GM23338 (cell line): ENCODE measurements at regions not wholly inside any gene's neighbourhood (a gene's known extent, or its start where the extent isn't known, plus 50 kb on each side); places are given as distances from the start of the nearest gene placed in this dataset.

ENCODE experiments used
- ATAC-seq: fragments of 200-7000 bp; cut with Tn5 transposase; 3 replicates; pipeline ENCODE4 v1.9.1; 2020
- DNase-seq: peaks from one replicate; pipeline ENCODE4 v3.0.0-alpha.2; 2015; ENCODE audit warnings: low spot score
- H2AFZ ChIP-seq: fragments of 200-600 bp; sonication (generic); 2 replicates; pipeline ENCODE4 v1.8.0; 2016; ENCODE audit warnings: antibody characterized with exemption, mild to moderate bottlenecking, moderate library complexity
- H3F3A ChIP-seq: fragments of 200-600 bp; sonication (generic); replicated peaks from 2 replicates; pipeline ENCODE4 v1.8.0; 2017; ENCODE audit warnings: antibody characterized with exemption, mixed run types, low read depth
- H3K27ac ChIP-seq: fragments of 200-600 bp; sonication (generic); 2 replicates; pipeline ENCODE4 v1.6.1; 2016; ENCODE audit warnings: low read depth
- H3K27me3 ChIP-seq: fragments of 200-600 bp; sonication (generic); 2 replicates; pipeline ENCODE4 v1.8.0; 2016; ENCODE audit warnings: mild to moderate bottlenecking, mixed run types, moderate library complexity; ENCODE audit not compliant: insufficient read depth
- H3K36me3 ChIP-seq: fragments of 200-600 bp; sonication (generic); 2 replicates; pipeline ENCODE4 v1.8.0; 2016; ENCODE audit warnings: mild to moderate bottlenecking; ENCODE audit not compliant: insufficient read depth
- H3K4me1 ChIP-seq: fragments of 200-600 bp; sonication (generic); 2 replicates; pipeline ENCODE4 v1.8.0; 2016; ENCODE audit warnings: mild to moderate bottlenecking, moderate library complexity; ENCODE audit not compliant: insufficient read depth
- H3K4me2 ChIP-seq: fragments of 200-600 bp; sonication (generic); 2 replicates; pipeline ENCODE4 v1.7.1; 2017; ENCODE audit warnings: mixed run types
- H3K4me3 ChIP-seq: fragments of 200-600 bp; sonication (generic); 2 replicates; pipeline ENCODE4 v1.6.1; 2016; ENCODE audit warnings: mixed run types
- H3K79me2 ChIP-seq: fragments of 200-600 bp; sonication (generic); replicated peaks from 2 replicates; pipeline ENCODE4 v1.8.0; 2017; ENCODE audit warnings: mild to moderate bottlenecking; ENCODE audit not compliant: insufficient read depth
- H3K9me2 ChIP-seq: fragments of 200-600 bp; sonication (generic); 2 replicates; pipeline ENCODE4 v1.8.0; 2017; ENCODE audit not compliant: insufficient read depth
- H4K20me1 ChIP-seq: fragments of 200-600 bp; sonication (generic); replicated peaks from 2 replicates; pipeline ENCODE4 v1.8.0; 2017; ENCODE audit warnings: mild to moderate bottlenecking; ENCODE audit not compliant: insufficient read depth
- H3K27ac Mint-ChIP-seq: 2 replicates; pipeline ENCODE4 v1.8.0; 2020; ENCODE audit warnings: inconsistent platforms, mild to moderate bottlenecking, moderate library complexity, mixed read lengths
- H3K27me3 Mint-ChIP-seq: 3 replicates; pipeline ENCODE4 v1.8.0; 2022; ENCODE audit warnings: low read depth, mild to moderate bottlenecking, moderate library complexity, mixed read lengths, inconsistent platforms; ENCODE audit not compliant: insufficient read depth, poor library complexity
- H3K36me3 Mint-ChIP-seq: 3 replicates; pipeline ENCODE4 v1.8.0; 2021; ENCODE audit warnings: low read depth, mild to moderate bottlenecking, inconsistent platforms, moderate library complexity, mixed read lengths
- H3K4me1 Mint-ChIP-seq: 3 replicates; pipeline ENCODE4 v1.8.0; 2020; ENCODE audit warnings: mild to moderate bottlenecking, inconsistent platforms, mixed read lengths
- H3K4me3 Mint-ChIP-seq: 3 replicates; pipeline ENCODE4 v1.8.0; 2021; ENCODE audit warnings: moderate library complexity, mild to moderate bottlenecking, inconsistent platforms, mixed read lengths
- H3K9me3 Mint-ChIP-seq: 3 replicates; pipeline ENCODE4 v1.8.0; 2020; ENCODE audit warnings: moderate library complexity, mild to moderate bottlenecking, inconsistent platforms, mixed read lengths
- EZH2phosphoT487 ChIP-seq: fragments of 200-600 bp; sonication (generic); IDR thresholded peaks from one replicate; pipeline ENCODE4 v1.8.1; 2018; ENCODE audit warnings: antibody characterized with exemption; ENCODE audit not compliant: unreplicated experiment
- JUNB ChIP-seq: IDR thresholded peaks from one replicate; pipeline ENCODE4 v1.6.1; 2016; ENCODE audit warnings: antibody characterized with exemption; ENCODE audit not compliant: unreplicated experiment
- NANOG ChIP-seq: IDR thresholded peaks from 2 replicates; pipeline ENCODE4 v1.6.1; 2016; ENCODE audit warnings: antibody characterized with exemption, borderline replicate concordance
- POLR2AphosphoS5 ChIP-seq: IDR thresholded peaks from 2 replicates; pipeline ENCODE4 v1.6.1; 2016; ENCODE audit warnings: antibody characterized with exemption, low read depth
- STAT1 ChIP-seq: IDR thresholded peaks from one replicate; pipeline ENCODE4 v1.6.1; 2016; ENCODE audit warnings: antibody characterized with exemption; ENCODE audit not compliant: unreplicated experiment
- ZNF114 ChIP-seq: fragments of 250-450 bp; sonication (Bioruptor Pico); IDR thresholded peaks from 2 replicates; pipeline ENCODE4 v1.5.0; 2020; ENCODE audit warnings: mild to moderate bottlenecking, moderate library complexity
- TF ChIP-seq, protein P1 (sequence below), 2 experiments: fragments of 200-600 bp in 1 of 2; sonication (generic) in 1 of 2; conservative IDR thresholded peaks; 2 replicates each; pipeline versions ENCODE4 v1.5.1 to v1.6.1; 2016 to 2017; ENCODE audit warnings: antibody characterized with exemption in 2 of 2, low read depth in 2 of 2, mild to moderate bottlenecking in 2 of 2, moderate library complexity in 1 of 2
- TF ChIP-seq, protein P2 (sequence below): IDR thresholded peaks from 2 replicates; pipeline ENCODE4 v1.6.1; 2016; ENCODE audit warnings: antibody characterized with exemption

DNA sequence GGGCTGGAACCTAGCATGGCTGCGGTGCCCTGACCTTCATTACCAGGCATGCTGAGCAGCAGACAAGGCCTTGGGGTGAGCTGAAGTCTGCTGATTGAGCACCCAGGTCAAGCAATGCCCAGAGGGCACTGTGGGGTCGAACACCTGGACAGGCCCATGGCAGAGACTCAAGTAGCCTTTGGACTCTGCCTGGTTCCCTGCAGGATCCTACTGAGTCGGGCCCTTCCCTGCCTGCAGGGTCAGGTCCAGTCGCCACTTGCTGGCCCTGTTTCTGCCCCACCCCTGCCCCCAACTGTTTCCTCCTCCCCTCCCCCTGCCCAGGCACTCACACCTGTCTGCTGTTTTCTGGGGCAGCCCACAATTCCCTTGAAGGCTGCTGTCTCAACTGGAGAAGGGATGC, 483.2 kb upstream of the MKI67 start:
- Mint-ChIP-seq H3K27ac (no peak overlapping the region), H3K4me3 (no peak overlapping the region), H3K27me3 (peaks cover 8% of the 10 kb centered on the region), H3K9me3 (no peaks in the 10 kb centered on the region), H3K4me1 (no peaks in the 10 kb centered on the region), H3K36me3 (no peaks in the 10 kb centered on the region)
- Histone ChIP-seq H2AFZ (no peak overlapping the region), H3K4me3 (no peak overlapping the region), H4K20me1 (no peaks in the 10 kb centered on the region), H3F3A (no peaks in the 10 kb centered on the region), H3K9me2 (0 out of 2 replicates have a peak, but pooled peaks cover 4% of the 10 kb centered on the region), H3K27ac (no peak overlapping the region), H3K4me2 (no peak overlapping the region), H3K36me3 (no peaks in the 10 kb centered on the region), H3K4me1 (no peaks in the 10 kb centered on the region), H3K79me2 (no peaks in the 10 kb centered on the region), H3K27me3 (no peaks in the 10 kb centered on the region)
- DNase-seq (no peak), ATAC-seq (no peak)
- no peak for TF ChIP-seq EZH2phosphoT487
- no peak for TF ChIP-seq JUNB
- no peak for TF ChIP-seq ZNF114 (CRISPR knock-in tag)
- TF ChIP-seq NANOG: no peak

DNA sequence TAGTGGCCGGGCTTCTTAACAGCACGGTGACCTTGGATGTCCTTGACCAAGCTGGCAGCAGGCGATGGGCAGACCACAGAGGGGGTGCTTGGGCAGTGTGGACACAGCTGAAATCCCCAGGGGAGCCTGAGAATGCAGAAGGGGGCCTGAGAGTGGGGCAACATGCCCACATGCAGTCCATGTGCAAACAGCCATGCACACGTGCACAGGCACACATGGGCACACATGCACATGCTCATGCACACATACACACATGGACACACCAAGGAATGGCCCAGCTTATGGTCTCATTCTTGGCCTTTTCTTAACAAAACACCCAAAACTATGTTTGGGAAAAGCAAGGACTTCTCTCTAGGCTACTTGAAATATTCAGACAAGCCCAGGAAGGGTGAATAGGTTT, 483.9 kb upstream of the MKI67 start:
- no peak for ATAC-seq
- Mint-ChIP-seq H3K36me3 (no peaks in the 10 kb centered on the region), H3K27ac (no peak overlapping the region)

DNA sequence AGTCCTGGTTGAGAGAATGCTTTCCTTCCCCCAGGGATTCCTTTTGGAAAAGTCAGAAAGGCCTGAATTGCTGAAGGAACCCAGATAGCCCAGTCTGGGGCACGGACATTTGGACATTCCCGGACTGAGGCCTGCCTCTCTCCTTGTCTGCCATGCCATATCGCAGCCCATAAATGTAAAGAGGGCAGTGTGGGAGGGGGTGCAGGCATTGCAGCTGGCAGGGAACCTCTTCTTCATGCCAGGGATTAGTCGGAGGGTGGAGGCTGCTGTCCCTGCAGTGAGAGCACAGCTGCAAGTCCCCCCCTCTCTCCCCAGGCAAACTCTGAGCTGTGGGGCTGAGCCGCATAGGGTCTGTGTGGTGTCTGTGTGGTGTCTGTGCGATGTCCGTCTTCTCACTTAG, 486.0 kb upstream of the MKI67 start:
- ATAC-seq (no peak), DNase-seq (no peak)
- H3K27me3 Mint-ChIP-seq: peaks cover 8% of the 10 kb centered on the region
- Histone ChIP-seq H2AFZ (no peak overlapping the region), H3K79me2 (no peaks in the 10 kb centered on the region), H3K36me3 (no peaks in the 10 kb centered on the region), H3K27ac (no peak overlapping the region), H3K27me3 (no peaks in the 10 kb centered on the region), H3K4me1 (no peaks in the 10 kb centered on the region), H3K4me3 (no peak overlapping the region), H4K20me1 (no peaks in the 10 kb centered on the region), H3K4me2 (no peak overlapping the region), H3F3A (no peaks in the 10 kb centered on the region), H3K9me2 (peaks cover 4% of the 10 kb centered on the region; the same call in 1 of the 2 replicates)
- no peak overlapping the region for H3K4me3 Mint-ChIP-seq
- no peaks in the 10 kb centered on the region; the same call in 2 of the 3 replicates for H3K9me3 Mint-ChIP-seq
- no peaks in the 10 kb centered on the region for H3K4me1 Mint-ChIP-seq
- H3K36me3 Mint-ChIP-seq: no peaks in the 10 kb centered on the region
- no peak overlapping the region for H3K27ac Mint-ChIP-seq
- TF ChIP-seq POLR2AphosphoS5 (no peak), STAT1 (no peak)
- TF ChIP-seq, protein P1, sequence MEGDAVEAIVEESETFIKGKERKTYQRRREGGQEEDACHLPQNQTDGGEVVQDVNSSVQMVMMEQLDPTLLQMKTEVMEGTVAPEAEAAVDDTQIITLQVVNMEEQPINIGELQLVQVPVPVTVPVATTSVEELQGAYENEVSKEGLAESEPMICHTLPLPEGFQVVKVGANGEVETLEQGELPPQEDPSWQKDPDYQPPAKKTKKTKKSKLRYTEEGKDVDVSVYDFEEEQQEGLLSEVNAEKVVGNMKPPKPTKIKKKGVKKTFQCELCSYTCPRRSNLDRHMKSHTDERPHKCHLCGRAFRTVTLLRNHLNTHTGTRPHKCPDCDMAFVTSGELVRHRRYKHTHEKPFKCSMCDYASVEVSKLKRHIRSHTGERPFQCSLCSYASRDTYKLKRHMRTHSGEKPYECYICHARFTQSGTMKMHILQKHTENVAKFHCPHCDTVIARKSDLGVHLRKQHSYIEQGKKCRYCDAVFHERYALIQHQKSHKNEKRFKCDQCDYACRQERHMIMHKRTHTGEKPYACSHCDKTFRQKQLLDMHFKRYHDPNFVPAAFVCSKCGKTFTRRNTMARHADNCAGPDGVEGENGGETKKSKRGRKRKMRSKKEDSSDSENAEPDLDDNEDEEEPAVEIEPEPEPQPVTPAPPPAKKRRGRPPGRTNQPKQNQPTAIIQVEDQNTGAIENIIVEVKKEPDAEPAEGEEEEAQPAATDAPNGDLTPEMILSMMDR (conservative IDR thresholded peaks at IDR 0.05; ENCODE audit: low read depth in 2 of 2): no peak

More for the DNA sequence above, 483.9 kb upstream of the MKI67 start:
- Histone ChIP-seq H3K36me3 (no peaks in the 10 kb centered on the region), H3K4me3 (no peak overlapping the region), H3K4me2 (no peak overlapping the region), H4K20me1 (no peaks in the 10 kb centered on the region), H3K4me1 (no peaks in the 10 kb centered on the region), H2AFZ (no peak overlapping the region), H3K27ac (no peak overlapping the region), H3K9me2 (0 out of 2 replicates have a peak, but pooled peaks cover 4% of the 10 kb centered on the region), H3K79me2 (no peaks in the 10 kb centered on the region), H3K27me3 (no peaks in the 10 kb centered on the region), H3F3A (no peaks in the 10 kb centered on the region)
- Mint-ChIP-seq H3K27me3 (peaks cover 8% of the 10 kb centered on the region), H3K4me1 (no peaks in the 10 kb centered on the region), H3K9me3 (no peaks in the 10 kb centered on the region), H3K4me3 (no peak overlapping the region)
- no peak for DNase-seq
- TF ChIP-seq JUNB: no peak
- TF ChIP-seq NANOG: no peak
- no peak for TF ChIP-seq POLR2AphosphoS5
- TF ChIP-seq, protein P2, sequence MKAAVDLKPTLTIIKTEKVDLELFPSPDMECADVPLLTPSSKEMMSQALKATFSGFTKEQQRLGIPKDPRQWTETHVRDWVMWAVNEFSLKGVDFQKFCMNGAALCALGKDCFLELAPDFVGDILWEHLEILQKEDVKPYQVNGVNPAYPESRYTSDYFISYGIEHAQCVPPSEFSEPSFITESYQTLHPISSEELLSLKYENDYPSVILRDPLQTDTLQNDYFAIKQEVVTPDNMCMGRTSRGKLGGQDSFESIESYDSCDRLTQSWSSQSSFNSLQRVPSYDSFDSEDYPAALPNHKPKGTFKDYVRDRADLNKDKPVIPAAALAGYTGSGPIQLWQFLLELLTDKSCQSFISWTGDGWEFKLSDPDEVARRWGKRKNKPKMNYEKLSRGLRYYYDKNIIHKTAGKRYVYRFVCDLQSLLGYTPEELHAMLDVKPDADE: no peak
